Stimulated activated CD4-positive, alpha-beta T cell treated with anti-CD3 and anti-CD28 coated beads, Interleukin-2, amount 100 ng/mL, for 48 hours (primary cell): ENCODE measurements at regions not wholly inside any gene's neighbourhood (a gene's known extent, or its start where the extent isn't known, plus 50 kb on each side); places are given as distances from the start of the nearest gene placed in this dataset.
"Not testable (repeated sequence)": the region's sequence is repeated elsewhere in the genome, so short reads cannot be mapped to it uniquely, and the experiment has no call there.

Experiments used
- DNase-seq, 2 donors: peaks; one replicate each; pipeline ENCODE4 v3.0.0-alpha.2; 2020

DNA sequence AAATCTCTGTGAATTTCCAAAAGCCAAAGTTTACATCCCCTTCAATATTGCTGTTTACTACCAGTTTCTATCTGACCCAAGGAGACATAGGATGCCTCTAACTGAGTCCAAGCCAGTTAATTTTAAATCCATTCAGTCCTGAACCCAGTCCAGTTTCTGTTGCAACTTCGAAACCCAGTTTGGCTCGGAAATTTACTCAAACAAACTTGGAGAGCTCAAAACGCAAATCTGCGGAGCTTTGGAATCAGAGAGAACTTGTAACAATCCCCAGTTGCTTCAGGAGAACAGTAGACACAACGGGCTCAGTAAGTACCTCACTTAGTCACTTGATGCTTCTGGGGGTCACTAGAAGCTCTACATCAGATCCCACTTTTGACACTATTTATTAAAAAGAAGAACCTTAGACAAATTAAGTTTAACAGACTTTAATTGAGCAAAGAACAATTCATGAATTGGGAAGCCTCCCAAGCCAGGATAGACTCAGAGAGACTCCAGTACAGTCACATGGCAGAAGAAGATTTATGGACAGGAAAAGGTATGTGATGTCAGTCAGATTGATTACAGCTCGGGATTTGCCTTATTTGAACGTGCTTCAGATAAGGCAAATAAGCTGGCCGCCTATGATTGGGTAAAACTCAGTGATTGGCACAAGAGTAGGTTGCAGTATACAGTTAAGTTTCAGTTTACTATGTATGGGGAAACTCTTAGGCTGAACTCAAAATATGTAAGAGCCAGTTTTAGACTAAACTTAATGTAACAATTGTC is 118.0 kb downstream of the RFPL4B start:
- no peak for DNase-seq

DNA sequence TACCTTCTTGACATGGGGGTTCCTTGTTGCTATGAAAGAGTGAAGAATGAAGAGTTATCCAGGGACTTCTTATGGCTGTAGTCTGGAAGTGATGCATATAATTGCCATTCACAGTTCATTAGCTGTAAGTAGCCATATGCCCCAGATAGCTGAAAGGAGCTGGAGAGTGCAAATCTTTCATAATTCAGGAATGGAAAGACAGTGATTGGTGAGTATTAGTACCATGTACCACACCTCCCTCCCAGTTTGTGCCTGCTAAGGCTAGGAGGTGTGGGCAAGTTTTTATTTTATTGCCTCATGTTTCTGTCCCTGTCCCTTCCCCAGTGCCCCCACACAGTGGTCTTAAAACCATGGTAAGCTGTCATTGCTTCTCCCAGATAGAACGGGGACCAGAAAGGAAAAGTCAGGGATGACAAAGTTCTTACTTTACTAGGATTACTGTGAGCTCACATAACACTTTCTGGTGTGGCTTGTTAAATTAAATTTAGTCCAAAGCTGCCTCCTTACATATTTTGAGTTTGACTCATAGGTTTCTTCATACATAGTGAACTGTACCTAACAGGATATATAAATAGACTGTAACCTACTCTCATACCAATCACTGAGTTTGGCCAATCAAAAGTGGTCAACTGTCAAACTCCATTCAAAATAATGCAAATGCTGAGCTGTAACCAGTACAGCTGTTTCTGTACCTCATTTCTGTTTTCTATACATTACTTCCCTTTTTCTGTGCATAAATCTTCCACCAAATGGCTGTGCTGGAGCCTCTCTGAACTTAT is 119.4 kb downstream of the RFPL4B start:
- DNase-seq, result no peak

DNA sequence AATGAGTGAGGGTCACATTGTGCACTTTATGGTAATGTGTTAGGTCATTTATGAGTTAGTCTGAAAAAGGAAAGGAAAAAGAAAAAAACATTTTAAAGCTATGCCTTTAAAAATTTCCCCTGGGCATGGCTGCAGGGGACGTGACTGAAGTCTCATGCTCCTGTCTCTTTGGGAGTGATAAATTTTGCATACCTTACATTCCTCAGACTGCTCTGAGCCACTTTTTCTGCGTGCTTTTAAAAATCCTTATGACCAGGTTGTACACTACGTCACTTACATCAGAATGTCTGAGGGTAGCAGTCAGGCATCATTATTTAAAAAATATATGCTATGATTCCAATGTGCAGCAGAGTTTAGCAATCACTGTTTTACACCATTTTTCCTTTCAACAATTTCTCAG is 121.2 kb downstream of the RFPL4B start:
- no peak for DNase-seq

DNA sequence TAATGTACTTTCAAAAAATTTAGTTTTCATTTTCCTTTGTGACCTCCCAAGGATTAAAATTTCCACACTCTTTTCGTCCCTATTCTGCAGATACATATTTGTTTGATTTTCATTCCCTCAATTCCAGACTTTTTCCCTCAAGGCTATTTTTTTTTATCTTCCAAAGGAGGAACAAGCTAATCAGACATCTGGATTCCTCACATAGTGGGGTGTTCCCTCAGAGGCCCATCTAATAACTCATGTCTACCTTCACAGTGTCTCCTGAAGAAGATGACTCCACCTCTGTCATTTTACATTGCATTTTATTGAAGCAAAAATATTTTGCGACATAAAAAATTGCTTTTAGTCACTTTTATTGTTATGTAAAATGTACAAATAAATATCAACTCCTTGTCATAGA is 122.2 kb downstream of the RFPL4B start:
- no peak for DNase-seq

DNA sequence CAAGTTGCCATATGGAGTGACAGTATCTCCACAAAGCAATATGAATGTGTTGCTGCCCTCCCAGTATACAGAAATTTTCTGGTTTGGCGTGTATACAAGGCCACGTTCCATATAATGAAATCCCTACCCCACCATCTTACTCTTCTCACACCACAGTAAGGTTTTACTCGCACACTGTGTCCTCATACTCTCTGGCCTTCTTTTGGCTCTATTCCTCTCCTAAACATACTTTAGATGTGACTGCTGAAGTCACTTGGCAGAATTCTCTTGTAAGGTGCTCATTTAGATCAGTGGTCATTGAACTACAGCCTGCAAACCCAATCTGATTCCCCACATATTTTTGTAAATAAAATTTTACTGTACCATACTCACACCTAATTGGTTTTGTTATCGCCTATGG is 123.2 kb downstream of the RFPL4B start:
- no peak for DNase-seq

DNA sequence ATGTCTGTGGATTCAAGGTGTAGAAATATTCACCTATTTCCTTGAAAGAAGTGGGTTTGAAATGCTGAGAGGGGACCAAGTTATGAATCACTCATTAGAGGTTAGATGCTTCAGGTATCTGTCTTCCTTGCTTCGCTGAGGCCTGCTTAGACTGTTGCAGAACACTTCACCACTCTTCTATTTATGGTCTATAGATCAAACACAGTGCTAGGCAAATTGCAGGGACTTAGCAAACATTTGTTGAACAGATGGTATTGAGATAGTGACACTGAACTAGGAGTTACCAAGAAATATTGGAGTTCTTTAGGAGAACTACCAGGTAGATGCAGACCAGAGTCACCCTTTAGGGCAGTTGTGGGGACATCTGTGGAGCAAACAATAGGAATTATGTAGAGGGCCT is 123.8 kb downstream of the RFPL4B start:
- DNase-seq, result no peak

DNA sequence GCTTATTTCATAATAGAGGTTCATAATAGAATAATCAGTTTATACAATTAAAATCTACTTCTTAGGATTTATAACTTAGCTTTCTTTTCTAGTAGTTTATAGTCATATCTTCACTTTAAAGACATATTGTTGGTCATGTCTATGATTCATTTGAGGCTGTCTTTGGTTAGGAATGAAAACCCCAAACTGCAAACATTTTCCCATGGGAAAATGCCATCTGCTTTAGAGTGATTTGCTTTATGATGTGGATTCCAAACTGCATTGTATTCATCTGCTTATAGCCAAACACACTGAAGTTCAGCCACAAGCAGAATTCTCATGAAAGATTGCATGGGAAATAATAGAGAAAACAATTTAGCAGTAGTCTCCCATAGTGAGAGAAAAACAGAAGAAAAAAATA is 128.0 kb downstream of the RFPL4B start:
- DNase-seq, result no peak

DNA sequence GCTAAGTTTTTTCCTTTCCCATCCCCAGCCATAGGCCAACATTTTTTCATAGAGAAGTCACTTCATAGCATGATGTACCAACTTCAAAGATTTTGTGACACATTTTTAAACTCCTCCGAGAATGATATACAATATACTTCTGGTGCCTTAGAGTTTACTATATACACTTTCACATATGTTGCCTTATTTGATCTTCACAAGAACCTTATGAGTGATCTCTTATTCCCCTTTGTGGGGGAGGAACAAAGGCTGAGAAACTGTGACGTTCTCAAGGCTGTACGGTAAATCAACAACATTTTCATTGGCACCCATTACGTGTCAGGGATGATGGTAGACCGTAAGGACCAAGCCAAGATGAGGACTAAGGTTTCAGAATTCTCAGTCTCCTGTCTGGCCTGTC is 130.0 kb downstream of the RFPL4B start:
- no peak for DNase-seq

DNA sequence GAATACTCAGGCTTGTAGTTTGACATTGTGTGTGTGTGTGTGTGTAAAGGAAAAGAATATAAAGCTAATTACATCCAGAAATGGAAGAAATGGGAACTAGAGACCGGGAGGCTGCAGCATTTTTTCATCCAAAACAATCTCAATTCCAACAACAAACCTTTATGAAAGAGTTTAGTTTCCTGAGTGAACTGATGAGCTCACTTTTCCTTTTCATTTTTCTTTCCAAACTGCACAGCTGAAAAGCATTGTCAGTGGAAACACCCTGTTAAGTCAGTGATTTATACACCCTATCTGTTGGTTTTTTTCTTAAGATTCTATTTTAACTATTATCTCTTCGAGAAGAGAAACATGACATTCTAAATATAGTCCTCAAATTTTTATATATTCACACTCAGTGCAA is 130.9 kb downstream of the RFPL4B start:
- DNase-seq, result no peak

DNA sequence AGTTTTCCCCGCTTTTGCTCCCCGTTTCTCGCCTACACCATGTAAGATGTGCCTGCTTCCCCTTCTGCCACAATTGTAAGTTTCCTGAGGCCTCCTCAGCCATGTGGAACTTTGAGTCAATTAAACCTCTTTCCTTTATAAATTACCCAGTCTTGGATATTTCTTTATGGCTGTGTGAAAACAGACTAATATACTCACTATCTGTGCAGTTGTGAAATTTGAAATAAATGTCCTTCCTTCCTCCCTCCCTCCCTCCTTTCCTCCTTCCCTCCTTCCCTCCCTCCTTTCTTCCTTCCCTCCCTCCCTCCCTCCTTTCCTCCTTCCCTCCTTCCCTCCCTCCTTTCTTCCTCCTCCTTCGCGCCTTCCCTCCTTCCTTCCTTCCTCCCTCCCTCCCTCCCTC is 132.8 kb downstream of the RFPL4B start:
- DNase-seq, result not testable (repeated sequence)

DNA sequence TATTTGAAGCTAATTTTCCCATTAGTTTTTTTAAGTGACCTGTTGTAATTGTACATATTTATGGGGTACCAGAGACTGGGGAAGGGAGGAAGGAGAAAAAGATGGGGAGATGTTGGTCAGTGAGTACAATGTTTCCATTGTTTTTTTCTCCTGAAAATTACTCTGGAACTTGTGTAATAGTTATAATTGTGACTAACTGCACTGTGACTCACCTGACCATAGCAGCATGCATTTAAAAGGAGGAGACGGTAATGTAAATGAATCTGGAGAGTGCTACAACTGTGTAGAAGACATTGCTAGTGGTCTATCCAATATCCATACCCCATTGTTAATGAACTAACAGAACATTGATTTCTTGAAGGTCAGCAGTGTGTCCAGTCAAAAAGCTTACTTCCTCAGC is 133.4 kb downstream of the RFPL4B start:
- DNase-seq, result no peak

DNA sequence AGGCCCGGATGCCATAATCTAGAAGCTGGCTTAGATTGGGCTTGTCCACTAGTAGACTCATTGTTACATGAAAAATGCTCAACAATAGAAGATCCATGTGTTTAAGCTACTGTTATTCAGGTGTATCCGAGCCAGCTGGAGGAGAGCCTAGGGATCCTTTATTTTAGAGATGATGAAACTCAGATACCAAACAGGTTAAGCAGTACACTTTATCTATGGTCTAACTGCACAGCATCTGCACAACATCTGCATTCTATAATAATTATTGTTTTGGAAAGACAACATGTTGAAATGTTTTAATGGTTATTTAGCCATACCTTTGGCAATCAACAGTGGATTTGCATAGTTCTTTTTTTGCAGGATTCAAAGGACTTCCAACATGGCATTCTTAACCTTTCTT is 134.1 kb downstream of the RFPL4B start:
- no peak for DNase-seq

DNA sequence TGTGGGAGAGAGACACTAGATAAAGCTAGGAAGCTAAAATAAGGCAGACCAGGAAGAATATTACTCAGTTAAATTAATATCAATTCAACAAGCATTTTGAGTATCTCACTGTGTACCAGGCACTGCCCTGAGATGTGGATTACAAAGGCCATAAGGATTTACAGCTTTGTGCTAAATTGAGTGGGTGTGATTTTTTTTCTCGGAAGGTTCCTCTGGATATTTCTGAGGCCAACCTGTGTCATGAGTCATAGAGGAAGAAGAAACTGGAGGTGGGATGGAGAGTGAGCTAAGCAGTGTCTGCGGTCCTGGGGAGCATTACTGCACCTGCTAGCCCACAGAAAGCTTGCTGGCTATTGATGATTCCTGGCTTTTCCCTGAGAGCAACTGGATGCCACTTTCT is 135.2 kb downstream of the RFPL4B start:
- DNase-seq, result no peak

DNA sequence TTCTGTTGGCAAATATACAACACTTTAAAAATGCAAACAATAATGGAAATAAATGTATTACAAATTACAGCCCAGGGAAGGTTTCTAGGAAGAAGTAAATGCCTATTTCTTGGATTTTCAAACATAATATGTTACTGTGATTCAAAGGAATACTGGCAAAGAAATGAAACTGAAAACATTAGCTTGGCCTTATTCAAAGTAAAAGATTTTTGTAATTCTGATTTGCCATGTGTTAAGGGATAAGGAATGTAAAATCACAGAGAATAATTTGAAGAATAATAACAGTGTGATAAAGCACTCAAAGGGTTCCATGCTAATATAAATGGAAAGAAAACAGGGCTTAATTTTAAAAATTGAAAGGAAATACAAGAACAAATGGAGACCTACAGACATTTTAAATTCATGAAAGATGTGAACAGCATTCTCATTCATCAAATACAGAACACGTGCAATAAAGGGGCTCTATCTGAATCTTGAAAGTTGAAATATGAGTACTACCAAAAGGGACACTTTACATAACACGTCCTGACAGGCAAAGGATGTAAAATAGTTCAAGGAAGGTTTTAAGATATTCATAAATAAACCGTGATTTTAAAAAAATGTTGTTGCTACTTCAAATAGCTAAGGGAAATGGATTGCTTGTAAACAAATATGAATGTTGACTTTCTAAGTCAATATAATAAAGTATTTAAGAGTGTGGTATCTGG is 138.1 kb downstream of the RFPL4B start:
- DNase-seq, result no peak

DNA sequence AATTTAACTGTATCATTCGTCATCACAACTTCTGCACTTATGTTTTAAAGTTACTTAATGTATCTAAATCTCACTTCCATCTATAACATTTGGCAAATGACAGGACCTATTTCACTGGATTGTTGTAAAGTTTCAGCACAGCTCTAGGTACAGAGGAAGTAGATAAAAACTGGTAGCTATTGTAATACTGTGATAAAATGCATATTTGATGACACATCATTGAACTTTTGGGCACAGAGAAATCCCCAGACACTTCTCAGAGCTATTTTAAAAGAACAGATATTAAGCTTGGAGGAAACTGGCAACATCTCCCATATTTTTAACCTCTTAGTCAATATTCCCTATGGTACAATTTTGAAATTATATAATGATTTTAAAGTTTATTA is 138.7 kb downstream of the RFPL4B start:
- DNase-seq, result no peak

DNA sequence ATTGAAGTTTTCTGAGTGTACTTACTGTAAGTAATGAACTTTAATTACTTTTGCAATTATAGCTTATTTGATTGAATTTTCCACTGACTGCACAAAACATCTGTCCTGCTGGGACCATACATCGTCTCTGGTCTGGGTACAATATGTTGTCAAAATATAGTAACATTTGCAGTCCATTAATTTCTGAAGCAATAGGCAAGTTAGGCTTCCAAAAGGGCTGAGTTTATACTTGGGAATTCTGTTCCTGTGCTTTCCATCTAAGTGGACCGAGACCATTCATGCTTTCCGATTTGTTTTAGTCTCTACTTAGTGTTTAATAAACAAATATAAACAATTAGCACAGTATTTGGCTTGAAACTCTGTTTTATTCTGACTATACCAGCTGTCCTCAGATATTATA is 139.3 kb downstream of the RFPL4B start:
- DNase-seq, result no peak

DNA sequence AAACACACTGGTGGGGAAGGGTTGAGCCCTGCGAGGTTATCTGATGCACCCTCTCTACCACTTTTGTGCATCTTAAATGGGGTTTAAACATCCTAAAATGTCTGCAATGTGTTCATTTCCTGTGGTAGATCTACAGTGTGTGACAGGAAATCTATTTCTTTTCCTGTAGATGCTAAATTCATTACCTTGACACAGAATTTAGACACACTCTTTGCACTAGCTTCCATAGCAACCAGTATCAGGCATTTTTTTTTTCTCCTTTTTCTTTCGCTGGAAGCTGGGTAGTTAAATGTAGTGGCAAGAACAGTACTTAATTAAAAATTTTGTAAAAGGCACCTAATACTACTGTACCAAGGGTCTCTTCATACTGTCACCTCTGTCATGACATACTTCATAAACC is 141.1 kb downstream of the RFPL4B start:
- no peak for DNase-seq

DNA sequence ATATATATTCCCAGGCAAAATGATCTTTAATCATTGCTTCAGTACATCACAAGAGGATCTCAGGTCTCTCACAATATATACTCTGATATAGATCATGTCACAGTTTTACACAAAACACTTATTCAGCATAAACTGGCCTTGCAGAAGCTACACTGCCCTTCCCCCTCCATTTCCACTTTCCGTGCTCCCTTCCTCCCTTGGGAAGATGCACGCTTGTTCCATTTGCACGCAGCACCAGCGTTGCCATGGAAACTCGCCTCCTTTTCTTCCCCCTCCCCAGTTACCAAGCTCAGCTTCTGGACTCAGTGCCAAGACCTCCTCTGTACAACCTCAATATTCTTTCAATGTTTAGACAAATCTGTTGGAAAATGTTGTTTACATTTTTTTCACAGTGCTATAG is 154.6 kb downstream of the RFPL4B start:
- no peak for DNase-seq

DNA sequence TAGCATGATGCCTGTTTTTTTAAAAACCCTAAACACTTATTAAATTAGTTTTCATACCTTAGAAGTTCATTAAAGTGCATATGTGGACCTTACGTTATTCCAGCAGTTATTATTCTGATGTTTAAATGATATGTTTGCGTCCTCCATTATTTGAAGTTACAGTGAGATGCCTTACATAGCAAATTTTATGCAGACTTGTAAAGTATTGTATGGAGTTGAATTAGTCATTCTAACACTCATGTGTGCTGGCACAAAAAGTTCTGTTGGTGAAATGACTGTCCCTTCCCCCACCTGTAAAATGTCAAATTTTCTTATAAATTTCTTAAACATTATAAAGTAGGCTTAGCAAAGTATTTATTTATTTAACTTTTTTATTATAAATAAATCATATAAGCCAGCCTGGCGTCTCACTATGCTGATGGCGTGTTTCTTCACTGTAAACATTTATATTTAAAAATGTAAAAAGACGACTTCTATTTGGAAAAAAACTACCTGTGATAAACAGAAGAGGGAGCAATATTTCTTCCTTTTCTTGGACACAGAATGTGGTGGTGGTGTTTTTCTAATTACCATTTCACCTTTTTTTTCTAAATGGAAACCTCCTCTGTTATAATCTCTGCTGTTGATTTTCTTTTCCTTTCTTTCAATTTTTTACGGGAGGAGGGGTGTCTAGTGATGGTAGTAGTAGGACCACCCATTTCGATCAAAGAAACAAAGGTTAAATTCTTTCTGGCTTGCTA is 155.4 kb downstream of the RFPL4B start:
- no peak for DNase-seq

DNA sequence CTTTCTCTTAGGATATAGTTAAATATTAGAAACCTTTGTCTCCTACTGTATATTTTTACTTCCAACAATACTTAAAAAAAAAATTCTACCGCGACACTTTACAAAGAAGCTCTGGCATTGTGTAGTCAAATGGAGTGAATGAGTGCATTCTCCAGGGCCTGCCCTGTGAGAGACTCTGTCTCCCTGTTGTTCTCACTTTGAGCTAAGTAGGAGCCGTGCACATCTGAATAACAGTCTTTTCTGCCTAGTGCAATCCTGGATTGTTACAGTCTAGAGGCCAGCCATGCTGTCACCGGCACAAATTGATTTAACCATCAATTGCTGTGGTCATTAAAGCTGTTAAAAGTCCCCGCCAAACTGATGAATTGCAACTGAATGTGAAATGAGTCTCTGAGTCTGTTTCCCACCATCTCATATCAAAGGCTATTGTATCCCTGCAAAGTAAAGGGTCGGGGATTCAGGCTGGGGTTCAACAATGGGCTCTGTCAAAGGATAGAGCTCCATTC is 156.0 kb downstream of the RFPL4B start:
- no peak for DNase-seq

DNA sequence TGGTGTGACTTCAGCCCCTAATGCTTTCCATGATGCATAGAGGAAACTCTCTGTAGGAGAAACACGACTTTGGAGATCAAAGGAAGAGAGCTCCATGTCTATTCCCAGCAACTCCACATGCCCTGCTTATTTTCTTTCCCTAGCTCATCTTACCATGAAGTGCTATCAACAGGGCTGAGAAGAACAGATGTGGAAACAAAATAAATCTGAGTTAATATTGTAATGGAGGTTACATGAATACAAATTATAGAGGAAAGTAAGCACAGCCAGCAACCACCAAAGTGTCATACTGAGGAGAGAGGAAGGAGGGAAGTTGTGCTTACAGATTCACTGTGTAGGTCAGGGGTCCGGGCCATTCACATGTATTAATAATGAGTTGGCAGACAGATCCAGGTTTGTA is 157.5 kb downstream of the RFPL4B start:
- no peak for DNase-seq

DNA sequence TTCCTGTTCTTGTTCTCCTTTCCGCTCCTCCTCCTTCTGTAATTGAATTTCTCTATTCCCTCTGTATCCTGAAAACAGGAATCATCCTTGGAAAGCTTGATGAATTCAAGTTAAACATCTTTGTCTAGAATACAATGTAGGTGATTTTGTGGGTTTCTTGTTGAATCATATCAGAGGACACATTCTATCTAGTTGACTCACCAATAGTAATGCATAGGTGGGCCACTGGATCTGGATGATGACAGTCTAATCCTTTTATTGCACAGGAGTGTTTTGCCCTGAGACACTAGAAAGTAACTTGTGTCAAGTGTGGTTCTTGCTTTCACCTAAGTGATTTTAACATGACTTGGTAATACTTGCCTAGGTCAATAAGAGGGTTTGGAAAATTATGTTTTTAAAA is 164.3 kb downstream of the RFPL4B start:
- no peak for DNase-seq

DNA sequence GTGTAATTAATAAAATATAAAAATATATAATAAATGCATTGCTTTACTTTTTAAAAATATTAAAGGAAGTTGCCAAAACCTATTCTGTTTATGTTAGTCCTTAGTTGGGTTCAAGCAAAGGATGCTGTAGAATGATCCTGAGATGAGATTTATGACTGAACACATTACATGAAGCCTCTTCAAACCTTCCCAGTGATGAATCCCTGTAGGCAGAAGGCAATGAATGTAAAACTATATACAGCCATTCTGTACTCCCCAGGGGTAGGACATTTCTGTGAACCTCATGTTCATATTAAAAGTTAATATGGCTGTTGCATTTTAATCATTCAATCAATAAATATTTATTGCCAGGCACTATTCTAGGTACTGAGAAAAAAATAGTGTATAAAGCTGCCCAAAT is 166.0 kb downstream of the RFPL4B start:
- DNase-seq, result no peak
